Stimulated activated CD4-positive, alpha-beta T cell treated with anti-CD3 and anti-CD28 coated beads, Interleukin-4, amount 100 ng/mL, for 4 hours (primary cell): ENCODE measurements at regions not wholly inside any gene's neighbourhood (a gene's known extent, or its start where the extent isn't known, plus 50 kb on each side); places are given as distances from the start of the nearest gene placed in this dataset.

ENCODE experiments used
- DNase-seq, 2 experiments: peaks; one replicate each; pipeline ENCODE4 v3.0.0-alpha.2; 2020

- no peak for DNase-seq
Observed at GRCh38 chr18:37980556-37980955, 415.0 kb upstream of the CELF4 start.

- DNase-seq = no peak
Observed at GRCh38 chr18:37975446-37975845, 409.8 kb upstream of the CELF4 start.

GRCh38 chr18:37967261-37967660 is 401.7 kb upstream of the CELF4 start:
- DNase-seq = no peak

GRCh38 chr18:37965572-37965970 is 400.0 kb upstream of the CELF4 start:
- no peak for DNase-seq

GRCh38 chr18:37964885-37965571 is 399.4 kb upstream of the CELF4 start:
- DNase-seq = no peak

- no peak for DNase-seq
Observed at GRCh38 chr18:37963837-37964236, 398.2 kb upstream of the CELF4 start.

- no peak for DNase-seq
Observed at GRCh38 chr18:37962316-37962966, 396.8 kb upstream of the CELF4 start.

GRCh38 chr18:37958499-37958898 is 392.9 kb upstream of the CELF4 start:
- DNase-seq = no peak

- DNase-seq = no peak
Observed at GRCh38 chr18:37956902-37957301, 391.3 kb upstream of the CELF4 start.

- DNase-seq = no peak
Observed at GRCh38 chr18:37956020-37956419, 390.4 kb upstream of the CELF4 start.

- no peak for DNase-seq
Observed at GRCh38 chr18:37955201-37955600, 389.6 kb upstream of the CELF4 start.

- no peak for DNase-seq
Observed at GRCh38 chr18:37953876-37954275, 388.3 kb upstream of the CELF4 start.

GRCh38 chr18:37948471-37948870 is 382.9 kb upstream of the CELF4 start:
- no peak for DNase-seq

GRCh38 chr18:37946324-37946723 is 380.7 kb upstream of the CELF4 start:
- DNase-seq = no peak

GRCh38 chr18:37944700-37945270 is 379.2 kb upstream of the CELF4 start:
- no peak for DNase-seq

GRCh38 chr18:37937287-37937686 is 371.7 kb upstream of the CELF4 start:
- no peak for DNase-seq

GRCh38 chr18:37935086-37935485 is 369.5 kb upstream of the CELF4 start:
- no peak for DNase-seq

- no peak for DNase-seq
Observed at GRCh38 chr18:37930640-37931039, 365.0 kb upstream of the CELF4 start.

GRCh38 chr18:37922162-37922561 is 356.6 kb upstream of the CELF4 start:
- DNase-seq = no peak

- DNase-seq = no peak
Observed at GRCh38 chr18:37920865-37921264, 355.3 kb upstream of the CELF4 start.

GRCh38 chr18:37913051-37913450 is 347.5 kb upstream of the CELF4 start:
- DNase-seq = no peak

GRCh38 chr18:37902344-37902743 is 336.7 kb upstream of the CELF4 start:
- DNase-seq = no peak

GRCh38 chr18:37900326-37900725 is 334.7 kb upstream of the CELF4 start:
- no peak for DNase-seq

GRCh38 chr18:37889963-37890362 is 324.4 kb upstream of the CELF4 start:
- no peak for DNase-seq

- no peak for DNase-seq
Observed at GRCh38 chr18:37874721-37875120, 309.1 kb upstream of the CELF4 start.
